Astrocyte of the spinal cord (primary cell): ENCODE measurements at regions not wholly inside any gene's neighbourhood (a gene's known extent, or its start where the extent isn't known, plus 50 kb on each side); places are given as distances from the start of the nearest gene placed in this dataset.
A peak's percentile ranks its signal among the peaks of the same experiment; 100 is the strongest.

ENCODE experiments used
- DNase-seq: peaks from one replicate; pipeline ENCODE4 v3.0.0; 2011; ENCODE audit warnings: low read depth, low spot score
- H3K4me3 ChIP-seq: 2 replicates; pipeline ENCODE4 v1.5.1; 2011; ENCODE audit warnings: low read depth, mild to moderate bottlenecking, low read length, moderate library complexity
- in situ Hi-C: cut with HindIII; loops from 2 replicates; pipeline ENCODE4 v1.10.0; 2017; ENCODE audit warnings: low sequenced_read_pairs
- TF ChIP-seq, protein P1 (sequence below): IDR thresholded peaks from 2 replicates; pipeline ENCODE4 v1.5.1; 2012; ENCODE audit warnings: low read depth, mild to moderate bottlenecking, low read length, inconsistent platforms

GRCh38 chr18:23311351-23312121, 141.6 kb upstream of the RIOK3 start:
- peak; percentile 93 for DNase-seq
- in situ Hi-C loops = no loop called here
- H3K4me3 ChIP-seq = no peak overlapping the region
- TF ChIP-seq, protein P1, sequence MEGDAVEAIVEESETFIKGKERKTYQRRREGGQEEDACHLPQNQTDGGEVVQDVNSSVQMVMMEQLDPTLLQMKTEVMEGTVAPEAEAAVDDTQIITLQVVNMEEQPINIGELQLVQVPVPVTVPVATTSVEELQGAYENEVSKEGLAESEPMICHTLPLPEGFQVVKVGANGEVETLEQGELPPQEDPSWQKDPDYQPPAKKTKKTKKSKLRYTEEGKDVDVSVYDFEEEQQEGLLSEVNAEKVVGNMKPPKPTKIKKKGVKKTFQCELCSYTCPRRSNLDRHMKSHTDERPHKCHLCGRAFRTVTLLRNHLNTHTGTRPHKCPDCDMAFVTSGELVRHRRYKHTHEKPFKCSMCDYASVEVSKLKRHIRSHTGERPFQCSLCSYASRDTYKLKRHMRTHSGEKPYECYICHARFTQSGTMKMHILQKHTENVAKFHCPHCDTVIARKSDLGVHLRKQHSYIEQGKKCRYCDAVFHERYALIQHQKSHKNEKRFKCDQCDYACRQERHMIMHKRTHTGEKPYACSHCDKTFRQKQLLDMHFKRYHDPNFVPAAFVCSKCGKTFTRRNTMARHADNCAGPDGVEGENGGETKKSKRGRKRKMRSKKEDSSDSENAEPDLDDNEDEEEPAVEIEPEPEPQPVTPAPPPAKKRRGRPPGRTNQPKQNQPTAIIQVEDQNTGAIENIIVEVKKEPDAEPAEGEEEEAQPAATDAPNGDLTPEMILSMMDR = no peak

DNA sequence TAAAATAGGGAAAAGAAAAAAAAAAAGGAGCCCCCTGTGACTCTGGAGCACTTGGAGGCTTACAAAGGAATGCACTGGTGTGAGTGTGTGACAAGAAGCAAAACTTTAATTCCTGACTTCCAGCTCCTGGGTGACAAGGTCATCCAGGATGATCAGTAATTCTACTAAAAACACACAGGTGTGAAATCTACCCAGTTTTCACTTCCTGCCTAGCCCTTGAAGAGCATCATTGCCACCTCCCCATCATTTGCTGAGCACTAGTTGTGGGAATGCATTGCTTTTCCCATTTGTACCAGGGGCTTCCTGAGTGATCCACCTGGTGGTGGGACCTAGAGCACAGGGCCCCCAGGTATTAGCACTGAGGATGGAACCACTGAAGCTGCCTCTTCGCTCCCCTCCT, 139.7 kb upstream of the RIOK3 start:
- TF ChIP-seq, protein P1 = no peak
- H3K4me3 ChIP-seq = no peak overlapping the region
- DNase-seq = no peak
- in situ Hi-C loops = no loop called here

DNA sequence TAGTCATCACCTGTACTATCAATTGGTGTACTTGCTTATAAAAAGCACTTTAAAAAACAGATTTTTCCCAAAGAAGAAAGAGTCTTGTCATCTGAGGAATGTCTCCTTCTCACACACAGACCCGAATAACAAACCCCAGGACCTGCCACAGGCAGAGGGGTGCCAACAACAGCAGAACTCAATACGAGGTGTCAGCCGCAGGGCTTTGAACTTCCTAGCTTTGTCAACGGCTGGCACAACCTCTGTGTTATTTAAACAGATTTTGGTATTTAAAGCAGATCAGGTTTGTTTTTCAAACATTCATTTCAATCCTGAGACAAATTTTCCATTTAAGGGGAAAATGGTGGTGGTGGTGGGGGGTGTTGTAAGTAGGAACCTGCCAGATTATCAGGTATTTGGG, 138.4 kb upstream of the RIOK3 start:
- TF ChIP-seq, protein P1 = no peak
- H3K4me3 ChIP-seq = no peak overlapping the region
- peak; percentile 15 for DNase-seq
- in situ Hi-C loops = no loop called here

- in situ Hi-C loops = no loop called here
- DNase-seq = no peak
- H3K4me3 ChIP-seq = no peak overlapping the region
- TF ChIP-seq, protein P1 = no peak
Measured at GRCh38 chr18:23316316-23316715, 136.8 kb upstream of the RIOK3 start.

- in situ Hi-C loops = no loop called here
- TF ChIP-seq, protein P1 = no peak
- no peak for DNase-seq
- H3K4me3 ChIP-seq = no peak overlapping the region
Measured at GRCh38 chr18:23316988-23317387, 136.1 kb upstream of the RIOK3 start.

DNA sequence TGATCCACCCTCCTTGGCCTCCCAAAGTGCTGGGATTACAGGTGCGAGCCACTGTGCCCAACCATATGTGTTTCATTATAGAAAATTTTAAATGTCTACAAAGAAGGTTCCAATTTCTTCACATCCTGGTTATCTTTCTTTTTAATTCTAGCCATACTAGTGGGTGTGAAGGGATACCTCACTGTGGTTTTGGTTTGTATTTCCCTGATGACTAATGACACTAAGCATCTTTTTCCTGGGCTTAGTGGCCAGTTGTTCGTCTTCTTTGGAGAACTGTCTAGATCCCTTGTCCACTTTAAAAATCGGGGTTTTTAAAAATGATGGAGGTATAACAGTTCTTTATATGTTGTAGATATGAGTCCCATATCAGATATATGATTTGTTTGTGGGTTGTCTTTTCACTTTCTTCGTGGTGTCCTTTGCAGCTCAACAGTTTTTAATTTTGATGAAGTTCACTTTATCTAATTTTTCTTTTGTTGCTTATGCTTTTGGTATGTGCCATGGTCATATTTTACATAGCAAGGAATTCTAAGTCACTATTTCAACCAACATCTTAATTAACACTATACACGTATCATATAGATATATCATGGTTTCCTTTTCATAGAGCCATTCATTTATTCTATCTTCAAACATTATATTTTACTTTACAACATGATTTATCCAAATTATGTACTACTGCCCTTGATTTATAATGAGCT, 135.0 kb upstream of the RIOK3 start:
- TF ChIP-seq, protein P1 = no peak
- in situ Hi-C loops = no loop called here

More for the DNA sequence above, 135.0 kb upstream of the RIOK3 start:
- H3K4me3 ChIP-seq = no peak overlapping the region
- peak; percentile 75 for DNase-seq
